ENCODE measurements at regions not wholly inside any gene's neighbourhood (a gene's known extent, or its start where the extent isn't known, plus 50 kb on each side); places are given as distances from the start of the nearest gene placed in this dataset.

DNA sequence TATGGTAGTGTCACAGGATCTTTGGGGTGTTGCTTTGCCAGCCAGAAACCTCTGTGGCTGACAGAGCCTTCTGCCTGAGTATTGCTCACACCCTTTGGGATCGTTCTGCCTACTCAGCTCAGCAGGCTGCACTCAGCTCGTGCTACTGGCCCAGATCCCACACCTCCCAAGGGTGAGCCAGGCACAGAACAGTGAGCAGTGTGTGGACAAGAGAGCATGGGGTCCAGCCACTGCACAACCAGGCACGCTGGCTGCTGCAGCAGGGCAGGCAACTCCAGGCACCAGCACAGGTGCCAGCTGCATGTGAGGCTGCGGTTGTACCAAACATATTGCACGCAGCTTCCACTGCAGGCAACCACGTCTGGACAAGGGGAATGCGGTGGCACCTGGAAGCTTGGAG is 84.9 kb downstream of the CYB561 start:
- Histone ChIP-seq H3K27me3 (ENCODE audit: control insufficient read depth, insufficient read depth, low read length) (no peaks in the 10 kb centered on the region), H3K4me3 (ENCODE audit: low read depth, low read length) (no peak overlapping the region), H3K36me3 (ENCODE audit: control insufficient read depth, insufficient read depth, low read length) (no peaks in the 10 kb centered on the region), H3K79me2 (no peaks in the 10 kb centered on the region), H3K4me2 (ENCODE audit: low read length) (no peak overlapping the region), H2AFZ (no peak overlapping the region), H3K27ac (no peak overlapping the region), H3K9me3 (ENCODE audit: control insufficient read depth, low read length) (no peaks in the 10 kb centered on the region), H3K9ac (no peak overlapping the region), H3K4me1 (peaks cover 4% of the 10 kb centered on the region)
- TF ChIP-seq, protein P1, sequence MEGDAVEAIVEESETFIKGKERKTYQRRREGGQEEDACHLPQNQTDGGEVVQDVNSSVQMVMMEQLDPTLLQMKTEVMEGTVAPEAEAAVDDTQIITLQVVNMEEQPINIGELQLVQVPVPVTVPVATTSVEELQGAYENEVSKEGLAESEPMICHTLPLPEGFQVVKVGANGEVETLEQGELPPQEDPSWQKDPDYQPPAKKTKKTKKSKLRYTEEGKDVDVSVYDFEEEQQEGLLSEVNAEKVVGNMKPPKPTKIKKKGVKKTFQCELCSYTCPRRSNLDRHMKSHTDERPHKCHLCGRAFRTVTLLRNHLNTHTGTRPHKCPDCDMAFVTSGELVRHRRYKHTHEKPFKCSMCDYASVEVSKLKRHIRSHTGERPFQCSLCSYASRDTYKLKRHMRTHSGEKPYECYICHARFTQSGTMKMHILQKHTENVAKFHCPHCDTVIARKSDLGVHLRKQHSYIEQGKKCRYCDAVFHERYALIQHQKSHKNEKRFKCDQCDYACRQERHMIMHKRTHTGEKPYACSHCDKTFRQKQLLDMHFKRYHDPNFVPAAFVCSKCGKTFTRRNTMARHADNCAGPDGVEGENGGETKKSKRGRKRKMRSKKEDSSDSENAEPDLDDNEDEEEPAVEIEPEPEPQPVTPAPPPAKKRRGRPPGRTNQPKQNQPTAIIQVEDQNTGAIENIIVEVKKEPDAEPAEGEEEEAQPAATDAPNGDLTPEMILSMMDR (IDR thresholded peaks at IDR 0.05) = no peak

DNA sequence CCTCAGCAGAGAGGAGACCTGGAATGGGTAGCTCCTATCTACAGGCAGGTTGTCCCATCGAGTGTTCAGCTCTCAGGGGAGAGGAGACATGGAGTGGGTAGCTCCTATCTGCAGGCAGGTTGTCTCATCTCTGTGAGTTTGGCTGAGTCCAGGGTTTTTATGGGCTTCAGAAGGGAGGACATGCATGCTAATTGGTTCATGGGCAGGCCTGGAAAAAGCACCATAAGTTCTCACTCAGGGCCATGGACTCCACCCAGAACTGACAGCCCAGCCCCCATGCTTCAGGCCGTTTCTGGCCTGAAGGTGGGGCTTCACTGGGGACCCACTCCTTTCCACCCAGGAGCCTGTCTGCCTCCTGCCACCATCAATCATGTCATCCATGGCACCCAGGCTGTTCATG is 84.0 kb downstream of the CYB561 start:
- no peaks in the 10 kb centered on the region for H3K36me3 ChIP-seq (ENCODE audit: control insufficient read depth, insufficient read depth, low read length)

DNA sequence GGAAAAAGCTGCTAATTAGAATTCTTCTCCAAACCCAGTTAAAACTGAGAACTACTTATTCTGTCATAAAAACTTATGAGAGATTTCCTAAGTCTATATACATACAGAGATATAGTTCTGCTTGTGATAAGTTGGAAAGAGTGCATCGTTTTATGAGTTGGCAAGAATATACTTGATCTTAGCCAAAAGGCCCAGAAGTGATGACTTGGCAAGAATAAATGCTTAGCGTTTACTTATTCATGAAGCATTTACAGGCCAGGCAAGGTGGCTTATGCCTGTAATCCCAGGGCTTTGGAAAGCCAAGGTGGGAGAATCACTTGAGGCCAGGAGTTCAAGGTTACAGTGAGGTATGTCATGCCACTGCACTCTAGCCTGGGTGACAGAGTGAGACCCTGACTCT is 81.7 kb downstream of the CYB561 start:
- Histone ChIP-seq H3K9me3 (ENCODE audit: control insufficient read depth, low read length) (no peaks in the 10 kb centered on the region), H3K36me3 (ENCODE audit: control insufficient read depth, insufficient read depth, low read length) (no peaks in the 10 kb centered on the region), H3K4me3 (ENCODE audit: low read depth, low read length) (no peak overlapping the region), H3K4me1 (no peaks in the 10 kb centered on the region), H3K27ac (no peak overlapping the region), H2AFZ (no peak overlapping the region), H3K9ac (no peak overlapping the region), H3K4me2 (ENCODE audit: low read length) (no peak overlapping the region), H3K79me2 (no peaks in the 10 kb centered on the region), H3K27me3 (ENCODE audit: control insufficient read depth, insufficient read depth, low read length) (no peaks in the 10 kb centered on the region)
- TF ChIP-seq, protein P1 (IDR thresholded peaks at IDR 0.05) = no peak

More for the DNA sequence above, 84.0 kb downstream of the CYB561 start:
- no peaks in the 10 kb centered on the region for H3K79me2 ChIP-seq
- no peaks in the 10 kb centered on the region for H3K9me3 ChIP-seq (ENCODE audit: control insufficient read depth, low read length)
- no peak overlapping the region for H3K27ac ChIP-seq
- H3K4me1 ChIP-seq = peaks cover 4% of the 10 kb centered on the region
- H3K4me3 ChIP-seq (ENCODE audit: low read depth, low read length) = no peak overlapping the region
- no peaks in the 10 kb centered on the region for H3K27me3 ChIP-seq (ENCODE audit: control insufficient read depth, insufficient read depth, low read length)
- H3K4me2 ChIP-seq (ENCODE audit: low read length) = no peak overlapping the region
- TF ChIP-seq, protein P1 (IDR thresholded peaks at IDR 0.05) = no peak
- no peak overlapping the region for H2AFZ ChIP-seq
- no peak overlapping the region for H3K9ac ChIP-seq

DNA sequence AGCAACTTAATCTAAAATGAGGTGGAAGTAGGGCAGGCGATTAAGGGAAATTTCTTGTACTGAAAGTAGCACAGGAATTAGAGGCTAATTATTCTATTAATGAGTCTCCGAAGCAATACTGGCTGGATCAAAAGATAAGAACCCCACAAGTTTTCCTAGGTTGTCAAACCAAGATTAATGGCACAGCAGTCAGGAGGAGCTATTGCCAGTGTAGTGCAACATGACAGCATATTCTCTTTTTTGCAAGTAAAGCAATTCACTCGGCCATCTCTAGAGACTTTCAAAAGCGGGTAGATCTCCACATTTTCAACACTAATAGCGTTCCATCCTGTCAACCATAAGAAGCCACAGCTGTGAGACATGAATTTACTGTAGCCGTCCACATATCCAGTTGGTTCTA is 81.2 kb downstream of the CYB561 start:
- Histone ChIP-seq H3K27me3 (ENCODE audit: control insufficient read depth, insufficient read depth, low read length) (no peaks in the 10 kb centered on the region), H3K4me3 (ENCODE audit: low read depth, low read length) (no peak overlapping the region), H3K36me3 (ENCODE audit: control insufficient read depth, insufficient read depth, low read length) (no peaks in the 10 kb centered on the region), H3K79me2 (no peaks in the 10 kb centered on the region), H2AFZ (no peak overlapping the region), H3K9ac (no peak overlapping the region), H3K4me1 (no peaks in the 10 kb centered on the region), H3K9me3 (ENCODE audit: control insufficient read depth, low read length) (no peaks in the 10 kb centered on the region), H3K27ac (no peak overlapping the region), H3K4me2 (ENCODE audit: low read length) (no peak overlapping the region)
- TF ChIP-seq, protein P1 (IDR thresholded peaks at IDR 0.05) = no peak

DNA sequence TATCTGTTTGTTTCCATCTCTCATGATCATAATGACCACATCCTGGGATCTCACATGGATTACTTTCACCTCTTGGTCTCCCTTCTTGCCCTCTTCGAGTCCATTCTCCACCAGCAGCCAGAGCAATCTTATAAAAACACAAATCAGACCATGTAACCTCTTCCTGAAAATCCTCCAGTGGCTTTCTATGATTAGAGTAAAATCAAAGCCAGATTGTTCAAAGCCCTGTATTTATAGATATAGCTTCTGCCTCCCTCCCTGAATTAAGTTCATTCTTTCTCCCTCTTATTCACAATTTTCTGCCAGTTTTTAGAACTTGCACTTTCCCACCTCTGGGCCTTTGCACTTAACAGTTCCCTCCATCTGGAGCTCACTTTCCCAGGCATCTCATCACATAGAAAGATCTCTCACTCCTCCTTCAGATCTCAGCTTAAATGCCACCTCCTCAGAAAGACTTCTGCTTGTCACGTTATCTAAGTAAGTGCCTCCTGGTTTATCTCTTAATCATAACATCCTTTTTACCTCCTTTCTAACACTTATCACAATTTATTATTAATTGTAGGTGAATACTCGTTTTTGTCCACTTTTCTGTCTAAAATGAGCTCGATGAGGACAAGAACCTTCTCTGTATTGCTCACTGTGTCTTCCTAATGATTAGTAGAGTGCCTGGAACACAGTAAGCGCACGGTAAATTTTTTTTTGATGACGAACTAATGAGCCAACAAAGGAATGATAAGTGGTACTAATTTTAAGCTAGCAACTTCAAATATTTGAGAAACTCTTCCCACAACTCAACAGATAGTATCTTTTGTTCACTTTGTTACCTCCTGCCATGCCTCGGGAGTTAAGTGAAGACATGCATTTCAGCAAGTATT is 80.5 kb downstream of the CYB561 start:
- no peaks in the 10 kb centered on the region for H3K79me2 ChIP-seq
- H3K4me3 ChIP-seq (ENCODE audit: low read depth, low read length) = no peak overlapping the region
- TF ChIP-seq, protein P1 (IDR thresholded peaks at IDR 0.05) = no peak
- H3K36me3 ChIP-seq (ENCODE audit: control insufficient read depth, insufficient read depth, low read length) = no peaks in the 10 kb centered on the region
- H3K4me1 ChIP-seq = no peaks in the 10 kb centered on the region
- H3K27me3 ChIP-seq (ENCODE audit: control insufficient read depth, insufficient read depth, low read length) = no peaks in the 10 kb centered on the region
- H3K4me2 ChIP-seq (ENCODE audit: low read length) = no peak overlapping the region
- H3K9ac ChIP-seq = no peak overlapping the region
- no peak overlapping the region for H3K27ac ChIP-seq
- H3K9me3 ChIP-seq (ENCODE audit: control insufficient read depth, low read length) = no peaks in the 10 kb centered on the region
- H2AFZ ChIP-seq = no peak overlapping the region
